ENCODE measurements at regions not wholly inside any gene's neighbourhood (a gene's known extent, or its start where the extent isn't known, plus 50 kb on each side); places are given as distances from the start of the nearest gene placed in this dataset.

- H3K27ac Mint-ChIP-seq, result no peak overlapping the region
These were observed 100.1 kb upstream of the IGSF21 start for GRCh38 chr1:18007391-18008041.

GRCh38 chr1:18008081-18008480 is 99.5 kb upstream of the IGSF21 start:
- H3K27me3 ChIP-seq (ENCODE audit: control insufficient read depth in 2 of 2, insufficient read depth in 2 of 2, low read length in 2 of 2), result no peaks in the 10 kb centered on the region
- no peaks in the 10 kb centered on the region for H3K4me1 Mint-ChIP-seq
- no peak overlapping the region for H3K27ac ChIP-seq (ENCODE audit: low read depth, low read length)
- ChIA-PET POLR2A (no interaction called here), CTCF (no interaction called here)
- H3K9me3 ChIP-seq (ENCODE audit: control insufficient read depth in 2 of 3, low read length in 3 of 3), result no peaks in the 10 kb centered on the region
- no peak for ATAC-seq
- H3K27me3 Mint-ChIP-seq, result peaks cover 0 to 36% (median 24%) of the 10 kb centered on the region in 5 donors
- H3K36me3 ChIP-seq (ENCODE audit: control insufficient read depth in 2 of 3, insufficient read depth in 3 of 3, low read length in 3 of 3), result no peaks in the 10 kb centered on the region
- H3K36me3 Mint-ChIP-seq, result no peaks in the 10 kb centered on the region
- no peak for DNase-seq
- no peaks in the 10 kb centered on the region for H3K4me1 ChIP-seq (ENCODE audit: control insufficient read depth in 2 of 2, insufficient read depth in 2 of 2, low read length in 2 of 2)
- H3K27ac Mint-ChIP-seq, result no peak overlapping the region
- intact Hi-C loops (cut with micrococcal nuclease), result no loop called here
- H3K9me3 Mint-ChIP-seq, result peaks cover 0 to 3% (median 0%) of the 10 kb centered on the region in 11 donors
- H3K4me3 Mint-ChIP-seq, result no peak overlapping the region
- H3K4me3 ChIP-seq (ENCODE audit: low read length), result no peak overlapping the region

More at GRCh38 chr1:18007391-18008041, 100.1 kb upstream of the IGSF21 start:
- Mint-ChIP-seq H3K4me3 (no peak overlapping the region), H3K4me1 (no peaks in the 10 kb centered on the region), H3K9me3 (peaks cover 0 to 3% (median 0%) of the 10 kb centered on the region in 11 donors), H3K36me3 (no peaks in the 10 kb centered on the region), H3K27me3 (peaks cover 0 to 37% (median 26%) of the 10 kb centered on the region in 5 donors)
- Histone ChIP-seq H3K9me3 (ENCODE audit: control insufficient read depth in 2 of 3, low read length in 3 of 3) (no peaks in the 10 kb centered on the region), H3K27me3 (ENCODE audit: control insufficient read depth in 2 of 2, insufficient read depth in 2 of 2, low read length in 2 of 2) (no peaks in the 10 kb centered on the region), H3K27ac (ENCODE audit: low read depth, low read length) (no peak overlapping the region), H3K4me1 (ENCODE audit: control insufficient read depth in 2 of 2, insufficient read depth in 2 of 2, low read length in 2 of 2) (no peaks in the 10 kb centered on the region), H3K4me3 (ENCODE audit: low read length) (no peak overlapping the region), H3K36me3 (ENCODE audit: control insufficient read depth in 2 of 3, insufficient read depth in 3 of 3, low read length in 3 of 3) (no peaks in the 10 kb centered on the region)
- ATAC-seq (no peak), DNase-seq (no peak)
- CTCF ChIA-PET, result no interaction called here
- POLR2A ChIA-PET, result no interaction called here
- intact Hi-C loops (cut with micrococcal nuclease), result no loop called here

GRCh38 chr1:18009055-18009454 is 98.5 kb upstream of the IGSF21 start:
- ChIA-PET POLR2A (no interaction called here), CTCF (no interaction called here)
- Histone ChIP-seq H3K4me1 (ENCODE audit: control insufficient read depth in 2 of 2, insufficient read depth in 2 of 2, low read length in 2 of 2) (no peaks in the 10 kb centered on the region), H3K27me3 (ENCODE audit: control insufficient read depth in 2 of 2, insufficient read depth in 2 of 2, low read length in 2 of 2) (no peaks in the 10 kb centered on the region), H3K27ac (ENCODE audit: low read depth, low read length) (no peak overlapping the region), H3K36me3 (ENCODE audit: control insufficient read depth in 2 of 3, insufficient read depth in 3 of 3, low read length in 3 of 3) (no peaks in the 10 kb centered on the region), H3K4me3 (ENCODE audit: low read length) (no peak overlapping the region), H3K9me3 (ENCODE audit: control insufficient read depth in 2 of 3, low read length in 3 of 3) (no peaks in the 10 kb centered on the region)
- H3K4me3 Mint-ChIP-seq, result no peak overlapping the region
- H3K27me3 Mint-ChIP-seq, result peaks cover 0 to 31% (median 20%) of the 10 kb centered on the region in 5 donors
- H3K9me3 Mint-ChIP-seq, result peaks cover 0 to 3% (median 0%) of the 10 kb centered on the region in 11 donors
- H3K27ac Mint-ChIP-seq, result no peak overlapping the region
- no peak for DNase-seq
- no peak for ATAC-seq
- H3K36me3 Mint-ChIP-seq, result no peaks in the 10 kb centered on the region
- intact Hi-C loops (cut with micrococcal nuclease), result no loop called here
- H3K4me1 Mint-ChIP-seq, result no peaks in the 10 kb centered on the region

GRCh38 chr1:18009478-18009961 is 98.1 kb upstream of the IGSF21 start:
- Histone ChIP-seq H3K9me3 (ENCODE audit: control insufficient read depth in 2 of 3, low read length in 3 of 3) (no peaks in the 10 kb centered on the region), H3K27ac (ENCODE audit: low read depth, low read length) (no peak overlapping the region), H3K27me3 (ENCODE audit: control insufficient read depth in 2 of 2, insufficient read depth in 2 of 2, low read length in 2 of 2) (no peaks in the 10 kb centered on the region), H3K36me3 (ENCODE audit: control insufficient read depth in 2 of 3, insufficient read depth in 3 of 3, low read length in 3 of 3) (no peaks in the 10 kb centered on the region), H3K4me3 (ENCODE audit: low read length) (no peak overlapping the region), H3K4me1 (ENCODE audit: control insufficient read depth in 2 of 2, insufficient read depth in 2 of 2, low read length in 2 of 2) (no peaks in the 10 kb centered on the region)
- Mint-ChIP-seq H3K4me1 (no peaks in the 10 kb centered on the region), H3K36me3 (no peaks in the 10 kb centered on the region), H3K27me3 (peaks cover 0 to 31% (median 22%) of the 10 kb centered on the region in 5 donors), H3K9me3 (peaks cover 0 to 3% (median 0%) of the 10 kb centered on the region in 11 donors), H3K4me3 (no peak overlapping the region), H3K27ac (no peak overlapping the region)
- no peak for ATAC-seq
- ChIA-PET POLR2A (no interaction called here), CTCF (no interaction called here)
- no peak for DNase-seq
- intact Hi-C loops (cut with micrococcal nuclease), result no loop called here

- no peaks in the 10 kb centered on the region for H3K4me1 ChIP-seq (ENCODE audit: control insufficient read depth in 2 of 2, insufficient read depth in 2 of 2, low read length in 2 of 2)
- Mint-ChIP-seq H3K9me3 (peaks cover 0 to 3% (median 0%) of the 10 kb centered on the region in 11 donors), H3K4me1 (no peaks in the 10 kb centered on the region), H3K36me3 (no peaks in the 10 kb centered on the region), H3K27ac (no peak overlapping the region), H3K4me3 (no peak overlapping the region), H3K27me3 (peaks cover 0 to 36% (median 23%) of the 10 kb centered on the region in 5 donors)
- CTCF ChIA-PET, result no interaction called here
- H3K27me3 ChIP-seq (ENCODE audit: control insufficient read depth in 2 of 2, insufficient read depth in 2 of 2, low read length in 2 of 2), result no peaks in the 10 kb centered on the region
- no peaks in the 10 kb centered on the region for H3K9me3 ChIP-seq (ENCODE audit: control insufficient read depth in 2 of 3, low read length in 3 of 3)
- DNase-seq (no peak), ATAC-seq (no peak)
- H3K4me3 ChIP-seq (ENCODE audit: low read length), result no peak overlapping the region
- H3K36me3 ChIP-seq (ENCODE audit: control insufficient read depth in 2 of 3, insufficient read depth in 3 of 3, low read length in 3 of 3), result no peaks in the 10 kb centered on the region
- POLR2A ChIA-PET, result no interaction called here
- no peak overlapping the region for H3K27ac ChIP-seq (ENCODE audit: low read depth, low read length)
- intact Hi-C loops (cut with micrococcal nuclease), result no loop called here
These were observed 97.2 kb upstream of the IGSF21 start for GRCh38 chr1:18010408-18010807.

- Mint-ChIP-seq H3K4me1 (no peaks in the 10 kb centered on the region), H3K27me3 (peaks cover 0 to 39% (median 24%) of the 10 kb centered on the region in 5 donors), H3K4me3 (no peak overlapping the region), H3K9me3 (peaks cover 0 to 3% (median 0%) of the 10 kb centered on the region in 11 donors), H3K36me3 (no peaks in the 10 kb centered on the region), H3K27ac (no peak overlapping the region)
- ChIA-PET POLR2A (no interaction called here), CTCF (no interaction called here)
- intact Hi-C loops (cut with micrococcal nuclease), result no loop called here
- H3K9me3 ChIP-seq (ENCODE audit: control insufficient read depth in 2 of 3, low read length in 3 of 3), result no peaks in the 10 kb centered on the region
- no peak overlapping the region for H3K4me3 ChIP-seq (ENCODE audit: low read length)
- no peaks in the 10 kb centered on the region for H3K4me1 ChIP-seq (ENCODE audit: control insufficient read depth in 2 of 2, insufficient read depth in 2 of 2, low read length in 2 of 2)
- no peaks in the 10 kb centered on the region for H3K27me3 ChIP-seq (ENCODE audit: control insufficient read depth in 2 of 2, insufficient read depth in 2 of 2, low read length in 2 of 2)
- H3K27ac ChIP-seq (ENCODE audit: low read depth, low read length), result no peak overlapping the region
- H3K36me3 ChIP-seq (ENCODE audit: control insufficient read depth in 2 of 3, insufficient read depth in 3 of 3, low read length in 3 of 3), result no peaks in the 10 kb centered on the region
- DNase-seq (no peak), ATAC-seq (no peak)
These were observed 96.7 kb upstream of the IGSF21 start for GRCh38 chr1:18010945-18011344.

GRCh38 chr1:18011703-18012102 is 95.9 kb upstream of the IGSF21 start:
- CTCF ChIA-PET, result no interaction called here
- ATAC-seq (no peak), DNase-seq (no peak)
- Histone ChIP-seq H3K36me3 (ENCODE audit: control insufficient read depth in 2 of 3, insufficient read depth in 3 of 3, low read length in 3 of 3) (no peaks in the 10 kb centered on the region), H3K9me3 (ENCODE audit: control insufficient read depth in 2 of 3, low read length in 3 of 3) (no peaks in the 10 kb centered on the region), H3K27ac (ENCODE audit: low read depth, low read length) (no peak overlapping the region), H3K4me1 (ENCODE audit: control insufficient read depth in 2 of 2, insufficient read depth in 2 of 2, low read length in 2 of 2) (no peaks in the 10 kb centered on the region), H3K4me3 (ENCODE audit: low read length) (no peak overlapping the region), H3K27me3 (ENCODE audit: control insufficient read depth in 2 of 2, insufficient read depth in 2 of 2, low read length in 2 of 2) (no peaks in the 10 kb centered on the region)
- Mint-ChIP-seq H3K36me3 (no peaks in the 10 kb centered on the region), H3K27me3 (peaks cover 0 to 38% (median 29%) of the 10 kb centered on the region in 5 donors), H3K27ac (no peak overlapping the region), H3K4me3 (no peak overlapping the region), H3K4me1 (no peaks in the 10 kb centered on the region), H3K9me3 (peaks cover 0 to 3% (median 0%) of the 10 kb centered on the region in 11 donors)
- intact Hi-C loops (cut with micrococcal nuclease), result no loop called here
- POLR2A ChIA-PET, result no interaction called here

Data from naive thymus-derived CD4-positive, alpha-beta T cell (primary cell).